ENCODE measurements at regions not wholly inside any gene's neighbourhood (a gene's known extent, or its start where the extent isn't known, plus 50 kb on each side); places are given as distances from the start of the nearest gene placed in this dataset.

GRCh38 chr1:157197906-157198435, 59.8 kb upstream of the ETV3 start:
- TF ChIP-seq EZH2 (IDR thresholded peaks at IDR 0.05; ENCODE audit: insufficient read depth, low read length) (no peak), CTCF (IDR thresholded peaks at IDR 0.05; ENCODE audit: insufficient read depth, low read depth, low read length) (no peak)
